ENCODE measurements at regions not wholly inside any gene's neighbourhood (a gene's known extent, or its start where the extent isn't known, plus 50 kb on each side); places are given as distances from the start of the nearest gene placed in this dataset.

GRCh38 chr10:60488111-60488669 lies 98.5 kb upstream of the ANK3 start:
- TF ChIP-seq CTCF (IDR thresholded peaks at IDR 0.05) (no peak), POLR2A (IDR thresholded peaks at IDR 0.05) (no peak)
